ENCODE measurements at regions not wholly inside any gene's neighbourhood (a gene's known extent, or its start where the extent isn't known, plus 50 kb on each side); places are given as distances from the start of the nearest gene placed in this dataset.
"Not testable (repeated sequence)": the region's sequence is repeated elsewhere in the genome, so short reads cannot be mapped to it uniquely, and the experiment has no call there.

GRCh38 chr3:4071481-4072184 lies 231.5 kb upstream of the SETMAR start:
- no peak overlapping the region for H3K27ac ChIP-seq (ENCODE audit: low read depth in 1 of 2, low read length in 2 of 2)
- H3K36me3 ChIP-seq (replicated peaks in 1 of 2; ENCODE audit: control insufficient read depth in 1 of 2, insufficient read depth in 2 of 2, low read length in 2 of 2): no peaks in the 10 kb centered on the region
- TF ChIP-seq, protein P1, sequence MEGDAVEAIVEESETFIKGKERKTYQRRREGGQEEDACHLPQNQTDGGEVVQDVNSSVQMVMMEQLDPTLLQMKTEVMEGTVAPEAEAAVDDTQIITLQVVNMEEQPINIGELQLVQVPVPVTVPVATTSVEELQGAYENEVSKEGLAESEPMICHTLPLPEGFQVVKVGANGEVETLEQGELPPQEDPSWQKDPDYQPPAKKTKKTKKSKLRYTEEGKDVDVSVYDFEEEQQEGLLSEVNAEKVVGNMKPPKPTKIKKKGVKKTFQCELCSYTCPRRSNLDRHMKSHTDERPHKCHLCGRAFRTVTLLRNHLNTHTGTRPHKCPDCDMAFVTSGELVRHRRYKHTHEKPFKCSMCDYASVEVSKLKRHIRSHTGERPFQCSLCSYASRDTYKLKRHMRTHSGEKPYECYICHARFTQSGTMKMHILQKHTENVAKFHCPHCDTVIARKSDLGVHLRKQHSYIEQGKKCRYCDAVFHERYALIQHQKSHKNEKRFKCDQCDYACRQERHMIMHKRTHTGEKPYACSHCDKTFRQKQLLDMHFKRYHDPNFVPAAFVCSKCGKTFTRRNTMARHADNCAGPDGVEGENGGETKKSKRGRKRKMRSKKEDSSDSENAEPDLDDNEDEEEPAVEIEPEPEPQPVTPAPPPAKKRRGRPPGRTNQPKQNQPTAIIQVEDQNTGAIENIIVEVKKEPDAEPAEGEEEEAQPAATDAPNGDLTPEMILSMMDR (IDR thresholded peaks at IDR 0.05): no peak
- peaks cover 0 to 6% of the 10 kb centered on the region in 2 donors for H3K4me1 ChIP-seq (ENCODE audit: control insufficient read depth in 1 of 2, insufficient read depth in 2 of 2, low read length in 2 of 2)
- Mint-ChIP-seq H3K9me3 (peaks cover 3 to 14% (median 8%) of the 10 kb centered on the region in 7 donors), H3K4me1 (peaks cover 19% of the 10 kb centered on the region), H3K27me3 (ENCODE audit: low read depth in 3 of 3) (peaks cover 0 to 1% (median 0%) of the 10 kb centered on the region in 3 donors), H3K36me3 (no peaks in the 10 kb centered on the region), H3K4me3 (no peak overlapping the region), H3K27ac (peak overlapping the region in 2 of 7 donors; percentile 5 to 14)
- H3K4me3 ChIP-seq (replicated peaks in 1 of 3; ENCODE audit: low read depth in 2 of 3, low read length in 3 of 3): no peak overlapping the region
- peaks cover 0 to 6% of the 10 kb centered on the region in 2 donors for H3K9me3 ChIP-seq (replicated peaks in 1 of 2; ENCODE audit: control insufficient read depth in 1 of 2, insufficient read depth in 1 of 2, low read length in 2 of 2)
- H3K79me2 ChIP-seq (ENCODE audit: insufficient read depth, low read length): no peaks in the 10 kb centered on the region
- DNase-seq: no peak
- H3K9ac ChIP-seq (ENCODE audit: insufficient read depth, low read length, poor library complexity, severe bottlenecking): no peak overlapping the region
- intact Hi-C loops (cut with micrococcal nuclease): no loop called here
- no peaks in the 10 kb centered on the region for H3K27me3 ChIP-seq (ENCODE audit: control insufficient read depth in 2 of 2, insufficient read depth in 2 of 2, low read length in 2 of 2)
- no peaks in the 10 kb centered on the region for H4K20me1 ChIP-seq (ENCODE audit: insufficient read depth, low read length)
- H3K4me2 ChIP-seq (replicated peaks; ENCODE audit: extremely low read depth, low read length, poor library complexity, severe bottlenecking): no peak overlapping the region
- H2AFZ ChIP-seq (ENCODE audit: insufficient read depth, low read depth, low read length, poor library complexity, severe bottlenecking): no peak overlapping the region
- 49% methylated on average over 4 of the region's 5 CpGs for WGBS (ENCODE audit: insufficient coverage)

DNA sequence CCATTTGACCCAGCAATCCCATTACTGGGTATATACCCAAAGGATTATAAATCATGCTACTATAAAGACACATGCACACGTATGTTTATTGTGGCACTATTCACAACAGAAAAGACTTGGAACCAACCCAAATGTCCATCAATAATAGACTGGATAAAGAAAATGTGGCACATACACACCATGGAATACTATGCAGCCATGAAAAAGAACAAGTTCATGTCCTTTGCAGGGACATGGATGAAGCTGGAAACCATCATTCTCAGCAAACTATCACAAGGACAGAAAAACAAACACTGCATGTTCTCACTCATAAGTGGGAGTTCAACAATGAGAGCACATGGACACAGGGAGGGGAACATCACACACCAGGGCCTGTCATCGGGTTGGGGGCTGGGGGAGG lies 225.9 kb upstream of the SETMAR start:
- Mint-ChIP-seq H3K4me1 (peaks cover 18% of the 10 kb centered on the region), H3K9me3 (peaks cover 7 to 14% (median 10%) of the 10 kb centered on the region in 7 donors)
- H3K27ac Mint-ChIP-seq; H3K36me3 Mint-ChIP-seq; H3K4me3 Mint-ChIP-seq; H3K9ac ChIP-seq (ENCODE audit: insufficient read depth, low read length, poor library complexity, severe bottlenecking); DNase-seq; H3K9me3 ChIP-seq (replicated peaks in 1 of 2; ENCODE audit: control insufficient read depth in 1 of 2, insufficient read depth in 1 of 2, low read length in 2 of 2); H4K20me1 ChIP-seq (ENCODE audit: insufficient read depth, low read length); H3K79me2 ChIP-seq (ENCODE audit: insufficient read depth, low read length); H3K4me3 ChIP-seq (replicated peaks in 1 of 3; ENCODE audit: low read depth in 2 of 3, low read length in 3 of 3); H3K27me3 ChIP-seq (ENCODE audit: control insufficient read depth in 2 of 2, insufficient read depth in 2 of 2, low read length in 2 of 2); H2AFZ ChIP-seq (ENCODE audit: insufficient read depth, low read depth, low read length, poor library complexity, severe bottlenecking); H3K36me3 ChIP-seq (replicated peaks in 1 of 2; ENCODE audit: control insufficient read depth in 1 of 2, insufficient read depth in 2 of 2, low read length in 2 of 2); H3K4me2 ChIP-seq (replicated peaks; ENCODE audit: extremely low read depth, low read length, poor library complexity, severe bottlenecking); intact Hi-C loops (cut with micrococcal nuclease); H3K27me3 Mint-ChIP-seq (ENCODE audit: low read depth in 3 of 3); H3K27ac ChIP-seq (ENCODE audit: low read depth in 1 of 2, low read length in 2 of 2); H3K4me1 ChIP-seq (ENCODE audit: control insufficient read depth in 1 of 2, insufficient read depth in 2 of 2, low read length in 2 of 2): not testable (repeated sequence)
- WGBS (ENCODE audit: insufficient coverage): no CpG with 5 or more reads among the region's 2 CpGs
